ENCODE measurements at regions not wholly inside any gene's neighbourhood (a gene's known extent, or its start where the extent isn't known, plus 50 kb on each side); places are given as distances from the start of the nearest gene placed in this dataset.

DNA sequence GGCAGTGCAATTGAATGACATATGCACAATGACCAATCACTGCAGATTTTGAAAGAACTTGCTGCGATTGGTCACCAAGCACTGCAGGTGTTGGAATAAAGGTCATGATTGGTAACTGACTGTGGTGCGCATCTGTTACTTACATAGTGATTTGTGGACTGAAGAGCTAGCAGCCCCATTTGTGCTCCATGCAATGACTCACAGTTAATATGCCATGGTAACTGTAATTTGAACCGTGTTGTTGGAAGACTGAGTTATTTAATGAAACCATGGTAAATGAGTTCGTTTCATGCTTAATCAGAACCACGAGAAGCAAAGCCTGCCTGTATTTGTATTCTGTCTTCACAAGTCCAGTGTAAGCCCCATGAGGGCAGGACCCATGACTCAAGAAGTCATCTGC is 220.5 kb downstream of the TJP1 start:
- no peak for DNase-seq
- CTCF ChIA-PET (ENCODE audit: partially characterized antibody), result no interaction called here
- no peak overlapping the region for H3K4me3 Mint-ChIP-seq

DNA sequence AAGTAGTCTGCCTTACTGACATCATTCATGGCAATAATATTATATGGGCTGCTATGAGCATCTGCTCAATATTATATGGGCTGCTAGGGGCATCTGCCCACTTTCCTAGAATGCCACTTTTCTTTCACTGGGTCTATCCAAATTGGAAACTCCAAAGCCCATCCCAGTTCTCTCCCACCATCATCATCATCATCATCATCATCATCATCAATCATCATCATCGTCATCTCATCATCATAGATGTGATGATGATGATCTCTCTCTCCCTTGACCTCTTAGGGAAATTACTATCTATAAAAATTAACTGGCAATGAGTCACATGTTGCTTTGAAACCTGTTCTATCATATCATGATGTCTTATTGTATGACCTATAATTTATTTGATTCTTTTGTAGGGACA is 222.0 kb downstream of the TJP1 start:
- H3K27me3 ChIP-seq (ENCODE audit: insufficient read depth, low read length), result no peaks in the 10 kb centered on the region
- POLR2A ChIA-PET (ENCODE audit: partially characterized antibody), result no interaction called here
- intact Hi-C loops (cut with micrococcal nuclease), result no loop called here
- no peaks in the 10 kb centered on the region for H3K36me3 Mint-ChIP-seq
- no peak overlapping the region for H3K4me3 ChIP-seq (ENCODE audit: low read length in 2 of 2)
- H3K4me3 Mint-ChIP-seq, result no peak overlapping the region
- H3K4me1 Mint-ChIP-seq, result no peaks in the 10 kb centered on the region
- H3K9me3 Mint-ChIP-seq, result peaks cover 0 to 3% (median under 1%) of the 10 kb centered on the region in 8 donors
- no peak overlapping the region for H3K27ac ChIP-seq (ENCODE audit: low read depth, low read length)
- no peaks in the 10 kb centered on the region for H3K9me3 ChIP-seq (ENCODE audit: control insufficient read depth in 1 of 2, low read length in 2 of 2)
- no peak for DNase-seq
- H3K27me3 Mint-ChIP-seq, result peaks cover 3 to 4% of the 10 kb centered on the region in 2 donors
- H3K36me3 ChIP-seq (ENCODE audit: insufficient read depth, low read length), result no peaks in the 10 kb centered on the region
- H3K27ac Mint-ChIP-seq, result no peak overlapping the region
- H3K4me1 ChIP-seq (ENCODE audit: insufficient read depth, low read length), result no peaks in the 10 kb centered on the region
- CTCF ChIA-PET (ENCODE audit: partially characterized antibody), result no interaction called here

More for the DNA sequence above, 220.5 kb downstream of the TJP1 start:
- H3K27me3 ChIP-seq (ENCODE audit: insufficient read depth, low read length), result no peaks in the 10 kb centered on the region
- H3K9me3 ChIP-seq (ENCODE audit: control insufficient read depth in 1 of 2, low read length in 2 of 2), result no peaks in the 10 kb centered on the region
- H3K4me1 ChIP-seq (ENCODE audit: insufficient read depth, low read length), result no peaks in the 10 kb centered on the region
- no peak overlapping the region for H3K27ac ChIP-seq (ENCODE audit: low read depth, low read length)
- no peak overlapping the region for H3K27ac Mint-ChIP-seq
- peaks cover 3 to 4% of the 10 kb centered on the region in 2 donors for H3K27me3 Mint-ChIP-seq
- no peak overlapping the region for H3K4me3 ChIP-seq (ENCODE audit: low read length in 2 of 2)
- H3K36me3 Mint-ChIP-seq, result no peaks in the 10 kb centered on the region
- intact Hi-C loops (cut with micrococcal nuclease), result no loop called here
- H3K4me1 Mint-ChIP-seq, result no peaks in the 10 kb centered on the region
- H3K36me3 ChIP-seq (ENCODE audit: insufficient read depth, low read length), result no peaks in the 10 kb centered on the region
- H3K9me3 Mint-ChIP-seq, result peaks cover 0 to 3% (median 0%) of the 10 kb centered on the region in 8 donors
- POLR2A ChIA-PET (ENCODE audit: partially characterized antibody), result no interaction called here

DNA sequence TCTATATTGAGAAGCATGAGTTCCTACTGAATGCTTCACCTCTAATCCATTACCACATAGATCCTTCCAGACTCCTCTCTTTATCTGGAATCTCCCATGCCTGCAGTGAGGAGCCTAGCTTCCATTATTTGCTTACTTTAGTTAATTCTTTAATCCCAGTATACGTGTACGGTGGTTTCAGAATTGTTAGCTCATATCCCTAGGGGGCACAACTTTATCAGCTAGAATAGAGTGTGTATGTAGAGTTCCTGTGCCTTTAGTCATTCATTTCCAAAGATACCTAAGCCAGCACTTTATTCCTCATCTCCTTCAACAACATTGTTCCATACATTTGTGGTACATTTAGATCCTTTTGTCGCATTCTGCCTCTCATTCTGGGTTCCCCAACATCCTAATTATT is 226.0 kb downstream of the TJP1 start:
- no peak overlapping the region for H3K27ac ChIP-seq (ENCODE audit: low read depth, low read length)
- CTCF ChIA-PET (ENCODE audit: partially characterized antibody), result no interaction called here

DNA sequence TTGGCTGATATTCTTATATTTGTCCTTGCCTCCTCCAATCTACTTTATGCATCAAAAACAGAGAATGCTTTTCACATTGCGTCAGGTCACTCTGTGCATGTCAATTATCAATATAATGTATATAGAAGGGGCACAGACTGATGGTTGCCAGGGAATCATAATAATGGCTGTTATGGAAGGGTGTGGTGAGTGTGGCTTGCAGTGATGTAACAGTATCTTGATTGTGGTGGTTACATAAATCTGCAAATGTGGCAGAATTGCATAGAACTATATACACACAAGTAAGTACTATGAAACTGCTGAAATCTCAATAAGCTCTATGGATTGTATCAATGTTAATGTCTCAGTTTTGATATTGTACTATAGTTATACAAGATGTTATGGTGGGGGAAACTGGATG is 228.6 kb downstream of the TJP1 start:
- peaks cover 0 to 5% (median 0%) of the 10 kb centered on the region in 8 donors for H3K9me3 Mint-ChIP-seq
- H3K4me1 ChIP-seq (ENCODE audit: insufficient read depth, low read length), result no peaks in the 10 kb centered on the region
- H3K27me3 ChIP-seq (ENCODE audit: insufficient read depth, low read length), result no peaks in the 10 kb centered on the region
- H3K36me3 Mint-ChIP-seq, result no peaks in the 10 kb centered on the region
- ChIA-PET CTCF (ENCODE audit: partially characterized antibody) (no interaction called here), POLR2A (ENCODE audit: partially characterized antibody) (no interaction called here)
- no peaks in the 10 kb centered on the region for H3K4me1 Mint-ChIP-seq
- no peaks in the 10 kb centered on the region for H3K36me3 ChIP-seq (ENCODE audit: insufficient read depth, low read length)
- no peaks in the 10 kb centered on the region for H3K9me3 ChIP-seq (ENCODE audit: control insufficient read depth in 1 of 2, low read length in 2 of 2)
- intact Hi-C loops (cut with micrococcal nuclease), result no loop called here
- H3K27ac ChIP-seq (ENCODE audit: low read depth, low read length), result no peak overlapping the region
- peaks cover 0 to 2% of the 10 kb centered on the region in 2 donors for H3K27me3 Mint-ChIP-seq
- H3K27ac Mint-ChIP-seq, result no peak overlapping the region
- H3K4me3 ChIP-seq (ENCODE audit: low read length in 2 of 2), result no peak overlapping the region
- no peak overlapping the region for H3K4me3 Mint-ChIP-seq
- no peak for DNase-seq

More for the DNA sequence above, 226.0 kb downstream of the TJP1 start:
- Mint-ChIP-seq H3K27me3 (peaks cover 3% of the 10 kb centered on the region in 2 donors), H3K9me3 (peaks cover 0 to 5% (median 0%) of the 10 kb centered on the region in 8 donors), H3K36me3 (no peaks in the 10 kb centered on the region), H3K4me3 (no peak overlapping the region), H3K27ac (no peak overlapping the region), H3K4me1 (no peaks in the 10 kb centered on the region)
- intact Hi-C loops (cut with micrococcal nuclease), result no loop called here
- Histone ChIP-seq H3K27me3 (ENCODE audit: insufficient read depth, low read length) (no peaks in the 10 kb centered on the region), H3K4me1 (ENCODE audit: insufficient read depth, low read length) (no peaks in the 10 kb centered on the region), H3K4me3 (ENCODE audit: low read length in 2 of 2) (no peak overlapping the region), H3K36me3 (ENCODE audit: insufficient read depth, low read length) (no peaks in the 10 kb centered on the region), H3K9me3 (ENCODE audit: control insufficient read depth in 1 of 2, low read length in 2 of 2) (no peaks in the 10 kb centered on the region)
- DNase-seq, result no peak
- POLR2A ChIA-PET (ENCODE audit: partially characterized antibody), result no interaction called here

DNA sequence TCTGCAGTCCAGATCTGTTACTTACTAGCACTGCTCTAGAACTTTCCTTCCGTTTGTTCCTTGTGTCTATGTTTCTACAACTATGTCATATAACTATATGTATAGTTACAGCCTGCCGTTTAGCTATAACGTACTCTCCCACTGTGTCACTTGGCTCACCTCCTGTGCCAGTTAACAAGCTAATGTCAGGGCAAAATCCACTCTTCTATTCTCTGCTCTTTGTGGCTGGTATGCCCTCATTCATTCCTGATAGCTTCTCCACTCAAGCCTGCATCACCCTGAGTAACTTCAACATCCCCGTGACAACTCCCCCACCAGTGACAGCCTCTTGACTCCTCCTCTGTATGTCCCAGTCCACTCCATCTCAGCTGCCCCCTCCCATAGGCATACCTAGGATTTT is 229.2 kb downstream of the TJP1 start:
- H3K36me3 ChIP-seq (ENCODE audit: insufficient read depth, low read length), result no peaks in the 10 kb centered on the region

DNA sequence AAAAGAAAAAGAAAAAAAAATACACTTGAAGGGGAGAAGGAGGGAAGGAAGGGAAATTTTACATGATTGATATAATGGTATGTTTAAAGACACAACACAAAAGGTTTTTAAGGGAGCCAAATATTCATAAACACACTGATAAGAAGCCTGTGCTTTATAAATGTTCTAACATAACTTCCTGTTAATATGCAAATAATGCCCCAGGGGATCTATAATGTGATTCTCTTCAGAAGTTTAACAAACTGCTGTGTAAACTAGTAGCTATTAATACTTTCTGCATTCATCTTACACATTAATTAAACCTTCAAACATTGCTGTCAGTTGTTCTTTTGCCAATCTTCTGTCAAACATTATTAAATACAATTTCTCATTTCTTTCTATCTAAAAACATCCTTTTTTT is 231.6 kb downstream of the TJP1 start:
- H3K36me3 ChIP-seq (ENCODE audit: insufficient read depth, low read length), result no peaks in the 10 kb centered on the region
- H3K4me1 ChIP-seq (ENCODE audit: insufficient read depth, low read length), result no peaks in the 10 kb centered on the region
- ChIA-PET POLR2A (ENCODE audit: partially characterized antibody) (no interaction called here), CTCF (ENCODE audit: partially characterized antibody) (no interaction called here)
- H3K36me3 Mint-ChIP-seq, result no peaks in the 10 kb centered on the region
- no peaks in the 10 kb centered on the region for H3K27me3 ChIP-seq (ENCODE audit: insufficient read depth, low read length)
- H3K27ac ChIP-seq (ENCODE audit: low read depth, low read length), result no peak overlapping the region
- H3K9me3 Mint-ChIP-seq, result peaks cover 0 to 5% (median 0%) of the 10 kb centered on the region in 8 donors
- no peak overlapping the region for H3K27ac Mint-ChIP-seq
- no peaks in the 10 kb centered on the region for H3K9me3 ChIP-seq (ENCODE audit: control insufficient read depth in 1 of 2, low read length in 2 of 2)
- no peaks in the 10 kb centered on the region for H3K4me1 Mint-ChIP-seq
- intact Hi-C loops (cut with micrococcal nuclease), result no loop called here
- no peak overlapping the region for H3K4me3 Mint-ChIP-seq
- no peak overlapping the region for H3K4me3 ChIP-seq (ENCODE audit: low read length in 2 of 2)
- DNase-seq, result no peak
- H3K27me3 Mint-ChIP-seq, result peaks cover 0 to 3% of the 10 kb centered on the region in 2 donors

More for the DNA sequence above, 229.2 kb downstream of the TJP1 start:
- H3K36me3 Mint-ChIP-seq, result no peaks in the 10 kb centered on the region
- intact Hi-C loops (cut with micrococcal nuclease), result no loop called here
- DNase-seq, result no peak
- H3K27me3 Mint-ChIP-seq, result peaks cover 0 to 2% of the 10 kb centered on the region in 2 donors
- Histone ChIP-seq H3K4me3 (ENCODE audit: low read length in 2 of 2) (no peak overlapping the region), H3K27ac (ENCODE audit: low read depth, low read length) (no peak overlapping the region), H3K9me3 (ENCODE audit: control insufficient read depth in 1 of 2, low read length in 2 of 2) (no peaks in the 10 kb centered on the region), H3K27me3 (ENCODE audit: insufficient read depth, low read length) (no peaks in the 10 kb centered on the region), H3K4me1 (ENCODE audit: insufficient read depth, low read length) (no peaks in the 10 kb centered on the region)
- peaks cover 0 to 5% (median 0%) of the 10 kb centered on the region in 8 donors for H3K9me3 Mint-ChIP-seq
- no peaks in the 10 kb centered on the region for H3K4me1 Mint-ChIP-seq
- H3K27ac Mint-ChIP-seq, result no peak overlapping the region
- ChIA-PET CTCF (ENCODE audit: partially characterized antibody) (no interaction called here), POLR2A (ENCODE audit: partially characterized antibody) (no interaction called here)
- H3K4me3 Mint-ChIP-seq, result no peak overlapping the region

DNA sequence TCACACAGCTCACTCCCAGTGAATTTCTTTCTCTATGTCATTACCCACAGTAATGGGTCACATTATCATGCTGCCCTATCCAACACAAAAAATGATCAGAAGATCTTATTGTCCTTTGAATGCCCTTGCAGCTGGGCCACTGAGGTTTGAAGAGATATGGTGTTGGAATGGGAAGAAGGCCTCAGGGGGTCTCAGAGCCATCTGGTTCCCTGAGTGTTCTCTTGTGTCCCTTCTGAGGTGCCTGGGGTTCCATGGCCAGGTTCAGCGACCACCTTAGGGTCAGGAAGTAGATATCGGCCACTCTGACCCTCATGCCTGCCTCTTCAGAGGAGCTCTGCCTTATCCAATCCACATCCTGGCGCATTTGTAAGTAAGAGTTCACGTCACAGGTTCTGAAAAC is 232.3 kb downstream of the TJP1 start:
- Histone ChIP-seq H3K27me3 (ENCODE audit: insufficient read depth, low read length) (no peaks in the 10 kb centered on the region), H3K9me3 (ENCODE audit: control insufficient read depth in 1 of 2, low read length in 2 of 2) (no peaks in the 10 kb centered on the region), H3K27ac (ENCODE audit: low read depth, low read length) (no peak overlapping the region), H3K36me3 (ENCODE audit: insufficient read depth, low read length) (no peaks in the 10 kb centered on the region), H3K4me1 (ENCODE audit: insufficient read depth, low read length) (no peaks in the 10 kb centered on the region), H3K4me3 (ENCODE audit: low read length in 2 of 2) (no peak overlapping the region)
- no peaks in the 10 kb centered on the region for H3K4me1 Mint-ChIP-seq
- ChIA-PET CTCF (ENCODE audit: partially characterized antibody) (no interaction called here), POLR2A (ENCODE audit: partially characterized antibody) (no interaction called here)
- intact Hi-C loops (cut with micrococcal nuclease), result no loop called here
- peaks cover 0 to 5% (median 0%) of the 10 kb centered on the region in 8 donors for H3K9me3 Mint-ChIP-seq
- H3K27me3 Mint-ChIP-seq, result peaks cover 0 to 3% of the 10 kb centered on the region in 2 donors
- no peak overlapping the region for H3K27ac Mint-ChIP-seq
- DNase-seq, result no peak
- H3K36me3 Mint-ChIP-seq, result no peaks in the 10 kb centered on the region
- no peak overlapping the region for H3K4me3 Mint-ChIP-seq

DNA sequence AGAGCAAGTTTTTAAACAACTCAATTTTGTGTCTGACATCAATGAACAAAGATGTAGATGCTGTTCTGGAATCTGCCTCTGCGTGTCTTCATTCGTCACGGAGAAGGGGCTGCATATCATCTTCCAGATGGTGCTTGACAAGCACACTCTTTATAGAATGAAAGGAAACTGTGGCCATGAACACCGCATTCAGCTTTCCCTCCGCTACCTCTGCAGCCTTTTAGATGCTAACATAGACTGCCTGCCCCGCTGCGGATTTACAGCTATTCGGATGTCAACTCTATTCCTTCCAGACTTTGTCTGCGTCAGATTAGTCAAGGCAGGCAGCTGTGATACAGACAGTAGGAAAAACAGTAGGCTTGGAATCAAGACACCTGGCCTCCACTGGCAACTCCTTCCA is 232.9 kb downstream of the TJP1 start:
- H3K27ac Mint-ChIP-seq, result no peak overlapping the region
- H3K4me1 ChIP-seq (ENCODE audit: insufficient read depth, low read length), result no peaks in the 10 kb centered on the region
- ChIA-PET POLR2A (ENCODE audit: partially characterized antibody) (no interaction called here), CTCF (ENCODE audit: partially characterized antibody) (no interaction called here)
- H3K9me3 ChIP-seq (ENCODE audit: control insufficient read depth in 1 of 2, low read length in 2 of 2), result no peaks in the 10 kb centered on the region
- H3K36me3 Mint-ChIP-seq, result no peaks in the 10 kb centered on the region
- no peak overlapping the region for H3K27ac ChIP-seq (ENCODE audit: low read depth, low read length)
- H3K4me3 Mint-ChIP-seq, result no peak overlapping the region
- no peaks in the 10 kb centered on the region for H3K4me1 Mint-ChIP-seq
- H3K27me3 ChIP-seq (ENCODE audit: insufficient read depth, low read length), result no peaks in the 10 kb centered on the region
- no peak overlapping the region for H3K4me3 ChIP-seq (ENCODE audit: low read length in 2 of 2)
- no peaks in the 10 kb centered on the region for H3K36me3 ChIP-seq (ENCODE audit: insufficient read depth, low read length)
- H3K9me3 Mint-ChIP-seq, result peaks cover 0 to 5% (median 2%) of the 10 kb centered on the region in 8 donors
- no peak for DNase-seq
- peaks cover 0 to 4% of the 10 kb centered on the region in 2 donors for H3K27me3 Mint-ChIP-seq
- intact Hi-C loops (cut with micrococcal nuclease), result no loop called here

Measured in CD4-positive, alpha-beta memory T cell (primary cell).